ENCODE measurements at regions not wholly inside any gene's neighbourhood (a gene's known extent, or its start where the extent isn't known, plus 50 kb on each side); places are given as distances from the start of the nearest gene placed in this dataset.

DNA sequence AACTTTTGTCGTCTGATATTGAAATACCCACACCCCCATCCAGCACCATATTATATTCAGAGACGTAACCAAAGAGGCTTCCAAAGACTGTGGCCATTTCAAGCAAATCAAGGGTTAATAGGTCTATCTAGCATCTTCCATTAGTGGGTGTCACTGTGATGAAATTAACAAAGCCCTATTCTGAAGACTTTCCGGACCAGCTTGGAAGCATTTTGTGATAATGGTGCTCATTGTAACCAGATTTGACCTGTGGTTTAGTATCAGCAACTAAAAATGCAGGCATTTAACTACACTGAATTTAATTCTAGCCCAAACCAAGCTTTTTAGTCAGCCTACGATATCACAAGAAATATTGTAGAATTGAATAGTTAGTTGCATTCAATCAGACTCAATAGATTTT lies 309.7 kb upstream of the TENM3 start:
- Histone ChIP-seq H3K9ac (ENCODE audit: insufficient read depth, low read depth, low read length) (no peak overlapping the region), H4K20me1 (ENCODE audit: insufficient read depth, low read length) (no peaks in the 10 kb centered on the region), H3K4me3 (replicated peaks in 1 of 3; ENCODE audit: insufficient read depth in 1 of 3, low read depth in 2 of 3, low read length in 3 of 3) (no peak overlapping the region), H3K27me3 (ENCODE audit: control insufficient read depth in 1 of 2, insufficient read depth in 2 of 2, low read length in 2 of 2) (peaks cover 0 to 1% of the 10 kb centered on the region in 2 experiments; a peak in 1 of 5 replicates), H3K4me2 (ENCODE audit: low read depth, low read length) (no peak overlapping the region), H3K4me1 (ENCODE audit: insufficient read depth, low read length) (no peaks in the 10 kb centered on the region), H3K79me2 (ENCODE audit: insufficient read depth, low read length) (no peaks in the 10 kb centered on the region), H2AFZ (ENCODE audit: low read length) (no peak overlapping the region), H3K27ac (ENCODE audit: extremely low read length, insufficient read depth, low read length) (no peak overlapping the region), H3K36me3 (replicated peaks in 1 of 2; ENCODE audit: control insufficient read depth in 1 of 2, insufficient read depth in 2 of 2, low read length in 2 of 2) (no peaks in the 10 kb centered on the region), H3K9me3 (ENCODE audit: low read length) (no peaks in the 10 kb centered on the region)
- intact Hi-C loops (cut with micrococcal nuclease; ENCODE audit: unreplicated experiment) (no loop called here), in situ Hi-C loops (cut with HindIII; ENCODE audit: extremely low pct_ligation_motif_present, low pct_unique_long_range_greater_than_20kb) (no loop called here)
- FAIRE-seq (no peak), DNase-seq (ENCODE audit: low spot score) (no peak), ATAC-seq (no peak)
- no peak for TF ChIP-seq ZNF335 (CRISPR knock-in tag; IDR thresholded peaks at IDR 0.05)
- no peak for TF ChIP-seq ATF4 (CRISPR knock-in tag; IDR thresholded peaks at IDR 0.05)
- TF ChIP-seq YEATS2 (CRISPR knock-in tag; IDR thresholded peaks at IDR 0.05; ENCODE audit: borderline replicate concordance), result no peak
- TF ChIP-seq ZKSCAN5 (CRISPR knock-in tag; IDR thresholded peaks at IDR 0.05), result no peak
- TF ChIP-seq CBX2 (IDR thresholded peaks at IDR 0.05; ENCODE audit: low read depth, low read length), result no peak
- no peak for TF ChIP-seq CBX2 (CRISPR knock-in tag; IDR thresholded peaks at IDR 0.05; ENCODE audit: low read depth)
- no peak for TF ChIP-seq PRMT3 (CRISPR knock-in tag; IDR thresholded peaks at IDR 0.05; ENCODE audit: borderline replicate concordance, low read depth)
- TF ChIP-seq KLF13 (CRISPR knock-in tag; IDR thresholded peaks at IDR 0.05), result no peak
- TF ChIP-seq ZNF792 (CRISPR knock-in tag; IDR thresholded peaks at IDR 0.05), result no peak
- no peak for TF ChIP-seq TBP (CRISPR knock-in tag; IDR thresholded peaks at IDR 0.05)
- no peak for TF ChIP-seq ZNF235 (CRISPR knock-in tag; IDR thresholded peaks at IDR 0.05; ENCODE audit: borderline replicate concordance)
- TF ChIP-seq, protein P1, sequence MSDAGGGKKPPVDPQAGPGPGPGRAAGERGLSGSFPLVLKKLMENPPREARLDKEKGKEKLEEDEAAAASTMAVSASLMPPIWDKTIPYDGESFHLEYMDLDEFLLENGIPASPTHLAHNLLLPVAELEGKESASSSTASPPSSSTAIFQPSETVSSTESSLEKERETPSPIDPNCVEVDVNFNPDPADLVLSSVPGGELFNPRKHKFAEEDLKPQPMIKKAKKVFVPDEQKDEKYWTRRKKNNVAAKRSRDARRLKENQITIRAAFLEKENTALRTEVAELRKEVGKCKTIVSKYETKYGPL (CRISPR knock-in tag; IDR thresholded peaks at IDR 0.05), result no peak
- TF ChIP-seq HNF4G (IDR thresholded peaks at IDR 0.05; ENCODE audit: borderline replicate concordance, low read depth, low read length), result no peak
- no peak for TF ChIP-seq HNF4G (CRISPR knock-in tag; IDR thresholded peaks at IDR 0.05; ENCODE audit: borderline replicate concordance, low read depth)
- no peak for TF ChIP-seq KDM3A (CRISPR knock-in tag; IDR thresholded peaks at IDR 0.05; ENCODE audit: low read depth)
- no peak for TF ChIP-seq ZBTB20 (CRISPR knock-in tag; IDR thresholded peaks at IDR 0.05; ENCODE audit: borderline replicate concordance, low read depth)
- ChIA-PET POLR2A (no interaction called here), CTCF (ENCODE audit: low intra/inter-chr PET ratio, low total read pairs) (no interaction called here)
- BruUV-seq (replicated peaks), result no TSS peak
- 8% methylated on average over 4 of the region's 4 CpGs for WGBS (ENCODE audit: low lambda C conversion rate)

Measured in HepG2 (cell line).